Testis (tissue), 2 donors: ENCODE measurements at regions not wholly inside any gene's neighbourhood (a gene's known extent, or its start where the extent isn't known, plus 50 kb on each side); places are given as distances from the start of the nearest gene placed in this dataset.

Source experiments
- POLR2A ChIP-seq: fragments of 450-650 bp; IDR thresholded peaks from one replicate; pipeline ENCODE4 v1.6.1; 2017; ENCODE audit warnings: antibody characterized with exemption, mild to moderate bottlenecking, moderate library complexity
- TF ChIP-seq, protein P1 (sequence below), 3 experiments: fragments of 450-650 bp in 2 of 3; fragments of 200-600 bp in 1 of 3; sonication (generic) in 1 of 3; IDR thresholded peaks; one replicate each; pipeline ENCODE4 v1.5.1; 2016 to 2019; ENCODE audit warnings: antibody characterized with exemption in 3 of 3, mild to moderate bottlenecking in 2 of 3, moderate library complexity in 1 of 3

DNA sequence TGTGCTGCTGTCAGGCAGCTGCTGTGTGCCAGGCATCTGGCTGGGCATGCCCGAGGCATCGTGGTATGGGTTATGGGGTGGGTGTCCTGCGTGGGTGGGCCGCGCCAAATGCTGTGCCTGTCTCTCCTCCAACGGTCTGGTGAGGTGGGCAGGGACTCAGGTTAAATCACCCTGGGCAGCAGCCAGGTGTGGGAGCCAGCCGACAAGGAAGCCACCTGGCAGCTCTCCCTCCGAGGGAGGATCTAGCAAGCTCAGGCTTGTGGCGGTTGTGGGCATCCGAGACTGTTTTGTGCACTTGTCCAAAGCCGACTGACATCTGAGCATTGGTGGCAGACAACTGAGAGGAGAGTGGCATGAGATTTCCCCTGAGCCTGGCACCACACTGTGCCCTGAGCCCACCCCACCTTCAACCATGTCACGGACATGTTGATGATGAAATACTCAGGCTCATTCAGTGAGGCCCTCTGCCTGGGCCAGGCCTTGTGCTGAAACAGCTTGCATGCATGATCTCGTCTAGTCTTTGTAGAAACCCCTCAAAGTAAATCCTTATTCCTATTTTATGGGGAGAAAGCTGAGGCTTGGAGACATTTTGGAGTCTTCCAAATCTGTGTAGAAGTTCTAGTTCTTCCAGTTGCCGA is 181.8 kb upstream of the MYL2 start:
- TF ChIP-seq POLR2A = no peak
- TF ChIP-seq, protein P1, sequence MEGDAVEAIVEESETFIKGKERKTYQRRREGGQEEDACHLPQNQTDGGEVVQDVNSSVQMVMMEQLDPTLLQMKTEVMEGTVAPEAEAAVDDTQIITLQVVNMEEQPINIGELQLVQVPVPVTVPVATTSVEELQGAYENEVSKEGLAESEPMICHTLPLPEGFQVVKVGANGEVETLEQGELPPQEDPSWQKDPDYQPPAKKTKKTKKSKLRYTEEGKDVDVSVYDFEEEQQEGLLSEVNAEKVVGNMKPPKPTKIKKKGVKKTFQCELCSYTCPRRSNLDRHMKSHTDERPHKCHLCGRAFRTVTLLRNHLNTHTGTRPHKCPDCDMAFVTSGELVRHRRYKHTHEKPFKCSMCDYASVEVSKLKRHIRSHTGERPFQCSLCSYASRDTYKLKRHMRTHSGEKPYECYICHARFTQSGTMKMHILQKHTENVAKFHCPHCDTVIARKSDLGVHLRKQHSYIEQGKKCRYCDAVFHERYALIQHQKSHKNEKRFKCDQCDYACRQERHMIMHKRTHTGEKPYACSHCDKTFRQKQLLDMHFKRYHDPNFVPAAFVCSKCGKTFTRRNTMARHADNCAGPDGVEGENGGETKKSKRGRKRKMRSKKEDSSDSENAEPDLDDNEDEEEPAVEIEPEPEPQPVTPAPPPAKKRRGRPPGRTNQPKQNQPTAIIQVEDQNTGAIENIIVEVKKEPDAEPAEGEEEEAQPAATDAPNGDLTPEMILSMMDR (IDR thresholded peaks at IDR 0.05) = no peak
